Neural progenitor cell (in vitro differentiated cells): ENCODE measurements at regions not wholly inside any gene's neighbourhood (a gene's known extent, or its start where the extent isn't known, plus 50 kb on each side); places are given as distances from the start of the nearest gene placed in this dataset.

Experiments used
- DNase-seq: peaks from one replicate; pipeline ENCODE4 v3.0.0-alpha.2; 2016; ENCODE audit warnings: low spot score
- H2AFZ ChIP-seq: fragments of 200-600 bp; sonication (generic); replicated peaks from 2 replicates; pipeline ENCODE4 v1.6.1; 2016; ENCODE audit warnings: antibody characterized with exemption
- H3F3A ChIP-seq: fragments of 200-600 bp; sonication (generic); 2 replicates; pipeline ENCODE4 v1.6.1; 2016; ENCODE audit warnings: antibody characterized with exemption, low read depth
- H3K27ac ChIP-seq: fragments of 200-600 bp; sonication (generic); 2 replicates; pipeline ENCODE4 v1.5.1; 2016; ENCODE audit warnings: mild to moderate bottlenecking
- H3K27me3 ChIP-seq: fragments of 200-600 bp; sonication (generic); 2 replicates; pipeline ENCODE4 v1.6.1; 2016; ENCODE audit warnings: mild to moderate bottlenecking, moderate library complexity
- H3K36me3 ChIP-seq: fragments of 200-600 bp; sonication (generic); 2 replicates; pipeline ENCODE4 v1.5.1; 2016
- H3K4me1 ChIP-seq: fragments of 200-600 bp; sonication (generic); 2 replicates; pipeline ENCODE4 v1.6.1; 2016; ENCODE audit warnings: mixed run types
- H3K4me2 ChIP-seq: fragments of 200-600 bp; sonication (generic); 2 replicates; pipeline ENCODE4 v1.6.1; 2016
- H3K4me3 ChIP-seq: fragments of 200-600 bp; sonication (generic); 2 replicates; pipeline ENCODE4 v1.5.1; 2016
- H3K79me2 ChIP-seq: fragments of 200-600 bp; sonication (generic); 2 replicates; pipeline ENCODE4 v1.6.1; 2016; ENCODE audit warnings: low read depth
- H3K9ac ChIP-seq: fragments of 200-600 bp; sonication (generic); 2 replicates; pipeline ENCODE4 v1.6.1; 2016
- H3K9me3 ChIP-seq: fragments of 200-600 bp; sonication (generic); 2 replicates; pipeline ENCODE4 v1.5.1; 2016; ENCODE audit warnings: low read depth
- H4K20me1 ChIP-seq: fragments of 200-600 bp; sonication (generic); 2 replicates; pipeline ENCODE4 v1.6.1; 2016; ENCODE audit warnings: low read depth
- H3K27ac Mint-ChIP-seq: 3 replicates; pipeline ENCODE4 v1.8.0; 2021; ENCODE audit warnings: mixed read lengths
- H3K27me3 Mint-ChIP-seq: 2 replicates; pipeline ENCODE4 v1.8.0; 2022; ENCODE audit warnings: low read depth, mild to moderate bottlenecking, inconsistent platforms, moderate library complexity, mixed read lengths; ENCODE audit not compliant: insufficient read depth
- H3K36me3 Mint-ChIP-seq: 3 replicates; pipeline ENCODE4 v1.8.0; 2021; ENCODE audit warnings: mixed read lengths
- H3K4me1 Mint-ChIP-seq: 3 replicates; pipeline ENCODE4 v1.8.0; 2021; ENCODE audit warnings: mixed read lengths
- H3K4me3 Mint-ChIP-seq: 3 replicates; pipeline ENCODE4 v1.8.0; 2021; ENCODE audit warnings: mild to moderate bottlenecking, moderate library complexity, mixed read lengths
- H3K9me3 Mint-ChIP-seq: 3 replicates; pipeline ENCODE4 v1.8.0; 2020; ENCODE audit warnings: mixed read lengths
- CTCF ChIP-seq: fragments of 200-600 bp; sonication (generic); IDR thresholded peaks from 2 replicates; pipeline ENCODE4 v1.5.1; 2017; ENCODE audit warnings: antibody characterized with exemption, mild to moderate bottlenecking
- EZH2 ChIP-seq: fragments of 200-600 bp; sonication (generic); IDR thresholded peaks from 2 replicates; pipeline ENCODE4 v1.6.1; 2017; ENCODE audit warnings: antibody characterized with exemption, mild to moderate bottlenecking, moderate library complexity
- EZH2phosphoT487 ChIP-seq: fragments of 200-600 bp; sonication (generic); IDR thresholded peaks from 2 replicates; pipeline ENCODE4 v1.6.1; 2017; ENCODE audit warnings: antibody characterized with exemption

- Histone ChIP-seq H3K4me3 (no peak overlapping the region), H3K4me2 (no peak overlapping the region), H3K9ac (no peak overlapping the region), H3K27me3 (no peaks in the 10 kb centered on the region), H3K27ac (no peak overlapping the region), H4K20me1 (no peaks in the 10 kb centered on the region), H3K79me2 (no peaks in the 10 kb centered on the region), H3K9me3 (no peaks in the 10 kb centered on the region), H2AFZ (no peak overlapping the region), H3K36me3 (no peaks in the 10 kb centered on the region), H3K4me1 (no peaks in the 10 kb centered on the region), H3F3A (no peaks in the 10 kb centered on the region)
- H3K36me3 Mint-ChIP-seq = no peaks in the 10 kb centered on the region
- DNase-seq = no peak
- no peak overlapping the region for H3K27ac Mint-ChIP-seq
- H3K4me1 Mint-ChIP-seq = peaks cover 5% of the 10 kb centered on the region
- no peaks in the 10 kb centered on the region for H3K27me3 Mint-ChIP-seq
- H3K9me3 Mint-ChIP-seq = no peaks in the 10 kb centered on the region
- no peak for TF ChIP-seq CTCF
- no peak for TF ChIP-seq EZH2phosphoT487
- no peak for TF ChIP-seq EZH2
- H3K4me3 Mint-ChIP-seq = no peak overlapping the region
Observed at GRCh38 chr2:144682248-144682647, 162.3 kb upstream of the ZEB2 start.

- Histone ChIP-seq H3K4me2 (no peak overlapping the region), H3K9ac (no peak overlapping the region), H3K4me3 (no peak overlapping the region), H3F3A (no peaks in the 10 kb centered on the region), H3K27me3 (no peaks in the 10 kb centered on the region), H3K79me2 (no peaks in the 10 kb centered on the region), H3K4me1 (no peaks in the 10 kb centered on the region), H3K27ac (no peak overlapping the region), H2AFZ (no peak overlapping the region), H3K9me3 (no peaks in the 10 kb centered on the region), H4K20me1 (no peaks in the 10 kb centered on the region), H3K36me3 (no peaks in the 10 kb centered on the region)
- Mint-ChIP-seq H3K9me3 (no peaks in the 10 kb centered on the region), H3K4me1 (peaks cover 5% of the 10 kb centered on the region), H3K36me3 (no peaks in the 10 kb centered on the region), H3K27ac (no peak overlapping the region), H3K27me3 (no peaks in the 10 kb centered on the region), H3K4me3 (no peak overlapping the region)
- DNase-seq = no peak
- TF ChIP-seq EZH2phosphoT487 (no peak), EZH2 (no peak)
Observed at GRCh38 chr2:144681389-144681788, 161.5 kb upstream of the ZEB2 start.

GRCh38 chr2:144679942-144680341 is 160.0 kb upstream of the ZEB2 start:
- Mint-ChIP-seq H3K36me3 (no peaks in the 10 kb centered on the region), H3K4me3 (no peak overlapping the region), H3K4me1 (peaks cover 5% of the 10 kb centered on the region), H3K27me3 (no peaks in the 10 kb centered on the region), H3K9me3 (no peaks in the 10 kb centered on the region), H3K27ac (no peak overlapping the region)
- no peak overlapping the region for H3K27ac ChIP-seq
- H3K36me3 ChIP-seq = no peaks in the 10 kb centered on the region
- no peak for DNase-seq
- no peak overlapping the region for H3K4me3 ChIP-seq
- H3K79me2 ChIP-seq = no peaks in the 10 kb centered on the region
- TF ChIP-seq EZH2phosphoT487 (no peak), CTCF (no peak), EZH2 (no peak)
- H3K9me3 ChIP-seq = no peaks in the 10 kb centered on the region
- H3K27me3 ChIP-seq = no peaks in the 10 kb centered on the region
- no peak overlapping the region for H3K9ac ChIP-seq
- H3K4me1 ChIP-seq = no peaks in the 10 kb centered on the region
- H3K4me2 ChIP-seq = no peak overlapping the region
- H4K20me1 ChIP-seq = no peaks in the 10 kb centered on the region
- no peak overlapping the region for H2AFZ ChIP-seq
- no peaks in the 10 kb centered on the region for H3F3A ChIP-seq

- H4K20me1 ChIP-seq = no peaks in the 10 kb centered on the region
- H3F3A ChIP-seq = no peaks in the 10 kb centered on the region
- H3K27ac Mint-ChIP-seq = no peak overlapping the region
- H3K79me2 ChIP-seq = no peaks in the 10 kb centered on the region
- no peaks in the 10 kb centered on the region for H3K4me1 ChIP-seq
- no peak overlapping the region for H2AFZ ChIP-seq
- no peaks in the 10 kb centered on the region for H3K27me3 ChIP-seq
- DNase-seq = no peak
- no peaks in the 10 kb centered on the region for H3K9me3 Mint-ChIP-seq
- H3K4me2 ChIP-seq = no peak overlapping the region
- no peak overlapping the region for H3K4me3 ChIP-seq
- no peaks in the 10 kb centered on the region for H3K9me3 ChIP-seq
- H3K27me3 Mint-ChIP-seq = no peaks in the 10 kb centered on the region
- no peaks in the 10 kb centered on the region for H3K36me3 Mint-ChIP-seq
- no peak overlapping the region for H3K27ac ChIP-seq
- no peak overlapping the region for H3K9ac ChIP-seq
- peaks cover 5% of the 10 kb centered on the region for H3K4me1 Mint-ChIP-seq
- H3K4me3 Mint-ChIP-seq = no peak overlapping the region
- H3K36me3 ChIP-seq = no peaks in the 10 kb centered on the region
- no peak for TF ChIP-seq EZH2phosphoT487
- no peak for TF ChIP-seq CTCF
- TF ChIP-seq EZH2 = no peak
Observed at GRCh38 chr2:144678736-144679135, 158.8 kb upstream of the ZEB2 start.
